B cell (primary cell): ENCODE measurements at regions not wholly inside any gene's neighbourhood (a gene's known extent, or its start where the extent isn't known, plus 50 kb on each side); places are given as distances from the start of the nearest gene placed in this dataset.

Experiments
- CTCF ChIP-seq: fragments of 200-600 bp; IDR thresholded peaks from one replicate; pipeline ENCODE4 v1.8.0; 2022; ENCODE audit warnings: antibody characterized with exemption, mild to moderate bottlenecking
- EZH2 ChIP-seq: IDR thresholded peaks from 2 replicates; pipeline ENCODE4 v1.6.1; 2012; ENCODE audit warnings: borderline replicate concordance, low read depth, mild to moderate bottlenecking, moderate library complexity, low read length; ENCODE audit not compliant: insufficient read depth, poor library complexity, severe bottlenecking

DNA sequence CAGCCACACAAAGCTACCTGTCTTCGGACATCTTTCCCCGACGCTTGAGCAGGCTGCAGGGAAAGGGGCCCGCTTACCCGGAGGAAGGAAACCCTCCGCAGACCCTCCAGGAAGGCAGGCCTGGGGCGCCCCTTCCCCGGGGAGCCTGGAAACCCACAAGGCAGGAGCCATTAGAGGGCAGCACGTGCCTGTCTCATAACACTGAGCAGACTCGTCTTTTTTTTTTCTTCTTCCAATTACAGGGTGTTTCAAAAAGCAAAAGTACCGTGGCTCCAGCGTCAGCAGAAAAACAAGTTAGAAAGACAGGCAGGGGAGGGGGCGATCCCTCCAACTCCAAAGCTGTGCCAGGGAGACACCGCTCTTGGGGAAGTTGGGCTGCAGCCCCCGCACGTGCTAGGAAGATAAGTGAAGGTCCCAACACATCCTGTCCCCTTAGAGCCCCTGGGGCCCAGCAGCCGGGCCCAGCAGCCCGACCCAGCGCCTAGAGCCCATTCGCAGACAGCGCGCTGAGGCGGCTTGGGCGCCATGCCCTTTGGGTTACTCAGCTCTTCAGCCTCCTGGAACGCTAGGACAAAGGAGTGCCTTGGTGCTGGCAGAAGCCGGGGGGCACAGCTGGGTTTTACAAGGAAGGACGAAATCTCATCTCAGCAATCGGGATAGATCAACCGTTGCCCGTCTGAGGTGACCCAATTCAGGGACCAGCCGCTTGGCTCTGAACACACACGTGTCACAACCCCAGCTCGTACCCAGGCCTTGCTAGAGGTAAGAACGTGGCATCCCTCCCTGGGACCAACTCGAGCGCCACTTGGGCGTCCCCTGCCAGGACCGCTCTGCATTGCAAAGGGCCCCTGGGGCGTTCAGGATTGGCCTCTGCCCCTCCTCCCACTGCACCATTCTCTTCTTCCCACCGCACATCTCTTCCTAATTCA lies 136.3 kb downstream of the LY86 start:
- peak; percentile 67 for TF ChIP-seq CTCF
- TF ChIP-seq EZH2, result no peak
